Middle frontal gyrus (tissue), 1 donor: ENCODE measurements at regions not wholly inside any gene's neighbourhood (a gene's known extent, or its start where the extent isn't known, plus 50 kb on each side); places are given as distances from the start of the nearest gene placed in this dataset.
"Not testable (repeated sequence)": the region's sequence is repeated elsewhere in the genome, so short reads cannot be mapped to it uniquely, and the experiment has no call there.

Source experiments
- DNase-seq: peaks from one replicate; pipeline ENCODE4 v3.0.0-alpha.2; 2015; ENCODE audit warnings: low spot score; ENCODE audit errors: extremely low spot score

DNA sequence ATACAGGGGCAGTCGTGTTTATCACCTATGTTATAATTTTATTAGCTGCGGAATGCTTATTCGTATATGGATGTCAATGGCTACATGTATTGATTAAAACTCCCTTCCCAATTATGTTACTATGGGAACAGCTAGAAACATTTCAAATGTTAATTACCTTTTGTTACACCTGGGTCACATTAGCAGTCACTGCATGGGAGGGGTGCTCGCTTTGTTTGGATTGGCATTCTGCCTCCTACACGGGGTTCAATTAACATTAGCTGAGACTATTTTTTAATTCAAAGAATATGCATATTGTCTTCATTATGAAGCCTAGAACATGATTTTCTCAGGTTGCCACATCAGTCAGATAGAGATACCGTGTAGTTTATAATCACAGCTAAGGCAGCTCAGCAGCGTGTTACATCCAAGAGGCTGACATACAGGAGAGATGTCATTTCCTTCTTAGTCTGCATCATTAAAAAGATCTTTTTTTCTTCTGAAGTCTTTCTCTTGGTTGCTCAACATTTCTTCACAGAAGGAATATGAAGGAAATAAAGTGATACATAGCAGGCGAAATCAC lies 76.2 kb upstream of the RPS6KA2 start:
- DNase-seq: no peak

GRCh38 chr6:166701424-166701823 lies 74.4 kb upstream of the RPS6KA2 start:
- DNase-seq: not testable (repeated sequence)

- not testable (repeated sequence) for DNase-seq
These were observed 73.8 kb upstream of the RPS6KA2 start for GRCh38 chr6:166700871-166701270.

- no peak for DNase-seq
These were observed 70.1 kb upstream of the RPS6KA2 start for GRCh38 chr6:166697113-166697512.

DNA sequence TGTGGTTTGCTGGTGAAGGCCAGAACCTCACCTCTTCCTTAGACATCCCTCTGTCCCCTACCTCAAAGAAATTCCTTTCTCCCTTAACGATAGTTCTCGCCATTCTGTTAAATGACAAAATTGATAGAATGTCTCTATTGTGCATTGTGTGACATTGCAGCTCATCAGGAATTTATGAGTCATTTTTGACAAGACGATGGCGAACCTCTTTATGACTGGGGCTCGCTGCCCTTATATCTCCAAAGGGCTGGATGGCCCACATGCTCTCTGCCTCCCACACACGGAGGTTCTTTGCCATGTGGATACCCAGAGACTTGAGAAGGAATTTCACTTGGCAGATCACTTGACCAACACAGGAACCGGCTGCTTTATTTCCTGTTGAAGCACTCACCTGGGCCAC lies 66.8 kb upstream of the RPS6KA2 start:
- DNase-seq: no peak

DNA sequence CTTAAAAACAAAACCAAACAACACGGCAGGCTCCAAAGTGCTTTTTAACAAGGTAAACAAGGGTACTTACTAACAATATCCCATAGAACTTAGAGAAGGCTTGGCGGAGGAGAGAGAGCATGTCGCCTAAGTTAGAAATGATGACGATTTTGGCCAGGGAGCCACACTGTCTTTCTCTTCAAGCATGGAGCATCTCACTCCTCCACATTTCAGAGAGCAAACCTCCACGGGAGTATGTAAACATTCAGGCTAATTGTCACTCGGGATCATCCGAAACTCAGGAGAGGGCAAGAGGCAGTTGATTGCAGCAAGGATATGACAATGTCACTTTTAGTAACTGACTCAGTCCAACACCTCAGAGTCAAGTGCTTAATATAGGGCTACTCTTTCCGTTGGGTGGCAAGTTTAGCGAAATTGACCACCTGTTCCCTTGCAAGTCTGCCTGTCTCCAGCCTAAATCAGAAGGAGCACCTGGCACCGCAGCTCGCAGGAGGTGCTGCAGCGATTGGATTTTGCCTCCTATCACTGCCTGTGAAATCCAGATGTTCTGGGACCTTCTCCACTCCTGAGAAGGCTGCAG lies 65.8 kb upstream of the RPS6KA2 start:
- DNase-seq: no peak

DNA sequence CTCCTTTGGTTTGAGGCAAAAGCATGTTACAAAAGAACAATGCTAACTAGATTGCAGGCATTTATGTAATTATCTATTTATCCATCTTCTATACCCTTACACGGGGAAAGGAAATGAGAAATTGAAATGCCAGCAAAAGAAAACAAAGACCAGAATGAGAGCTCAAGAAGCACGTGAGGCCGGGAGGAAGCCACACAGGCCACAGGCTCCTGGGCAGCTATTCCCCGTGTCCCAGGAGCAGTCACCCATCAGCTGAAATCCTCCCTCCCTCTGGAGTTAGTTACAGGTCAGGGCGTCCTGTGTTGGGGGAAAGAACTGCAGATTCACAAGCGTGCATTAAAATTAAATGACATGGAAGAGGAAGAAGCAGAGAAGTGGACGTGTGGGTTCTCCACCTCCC lies 64.7 kb upstream of the RPS6KA2 start:
- no peak for DNase-seq

DNA sequence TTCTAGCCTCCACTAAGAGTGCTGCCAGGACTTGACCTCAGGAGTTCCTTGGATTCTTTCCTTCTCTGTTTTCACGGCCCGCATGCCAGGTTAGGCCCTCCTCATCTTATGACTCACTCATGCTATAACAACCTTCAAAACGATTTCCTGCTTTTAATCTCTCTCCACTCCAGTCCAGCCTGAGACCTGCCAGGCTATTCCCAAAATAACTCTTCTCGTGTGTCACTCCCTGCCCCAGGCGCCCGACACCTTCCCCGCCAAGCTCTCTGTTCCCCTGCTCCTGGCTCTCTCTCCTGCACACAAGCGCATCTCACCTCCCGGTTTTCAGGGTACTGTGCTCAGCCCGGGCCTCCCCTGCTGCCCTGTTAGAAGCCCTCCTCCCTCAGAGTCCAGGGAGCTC lies 64.1 kb upstream of the RPS6KA2 start:
- DNase-seq: no peak

DNA sequence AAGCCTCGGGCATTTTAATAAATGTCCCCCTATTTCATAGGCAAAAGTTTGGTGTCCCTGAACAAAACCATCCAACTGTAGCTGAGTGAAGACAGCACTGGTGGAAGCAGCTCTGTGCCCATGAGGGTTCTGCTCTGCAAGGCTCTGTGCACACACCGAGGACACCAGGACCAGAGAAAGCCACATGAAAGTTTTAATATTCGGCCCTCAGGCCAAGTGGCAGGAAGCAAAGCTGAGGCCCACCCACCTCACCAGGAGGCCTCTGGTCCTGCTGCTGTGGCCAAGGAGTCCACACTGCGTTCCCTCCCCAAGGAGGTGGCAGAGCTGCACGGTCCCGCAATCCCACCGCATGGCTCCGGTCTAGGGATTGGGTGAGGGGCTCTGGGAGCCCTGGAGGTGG lies 62.6 kb upstream of the RPS6KA2 start:
- DNase-seq: no peak

DNA sequence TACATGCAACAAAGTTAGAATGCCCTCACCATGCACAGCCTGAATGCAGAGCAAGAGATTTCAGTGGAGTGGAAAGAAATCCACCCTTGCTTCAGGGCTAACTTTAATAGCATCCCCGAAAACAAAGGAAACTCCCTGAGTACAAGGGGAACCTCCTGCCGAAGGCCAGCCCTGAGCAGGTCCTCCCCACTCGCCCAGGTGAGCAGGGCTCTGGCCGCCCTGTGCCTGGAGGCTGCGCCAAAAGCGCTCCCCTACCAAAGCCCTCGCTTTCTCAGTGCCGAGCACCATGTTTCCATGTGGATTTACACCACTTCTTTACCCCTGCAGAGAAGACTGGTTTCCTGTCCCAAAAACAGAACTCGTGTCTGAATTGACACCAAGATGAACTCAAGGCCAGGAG lies 61.9 kb upstream of the RPS6KA2 start:
- DNase-seq: no peak

- no peak for DNase-seq
These were observed 60.8 kb upstream of the RPS6KA2 start for GRCh38 chr6:166687879-166688205.

DNA sequence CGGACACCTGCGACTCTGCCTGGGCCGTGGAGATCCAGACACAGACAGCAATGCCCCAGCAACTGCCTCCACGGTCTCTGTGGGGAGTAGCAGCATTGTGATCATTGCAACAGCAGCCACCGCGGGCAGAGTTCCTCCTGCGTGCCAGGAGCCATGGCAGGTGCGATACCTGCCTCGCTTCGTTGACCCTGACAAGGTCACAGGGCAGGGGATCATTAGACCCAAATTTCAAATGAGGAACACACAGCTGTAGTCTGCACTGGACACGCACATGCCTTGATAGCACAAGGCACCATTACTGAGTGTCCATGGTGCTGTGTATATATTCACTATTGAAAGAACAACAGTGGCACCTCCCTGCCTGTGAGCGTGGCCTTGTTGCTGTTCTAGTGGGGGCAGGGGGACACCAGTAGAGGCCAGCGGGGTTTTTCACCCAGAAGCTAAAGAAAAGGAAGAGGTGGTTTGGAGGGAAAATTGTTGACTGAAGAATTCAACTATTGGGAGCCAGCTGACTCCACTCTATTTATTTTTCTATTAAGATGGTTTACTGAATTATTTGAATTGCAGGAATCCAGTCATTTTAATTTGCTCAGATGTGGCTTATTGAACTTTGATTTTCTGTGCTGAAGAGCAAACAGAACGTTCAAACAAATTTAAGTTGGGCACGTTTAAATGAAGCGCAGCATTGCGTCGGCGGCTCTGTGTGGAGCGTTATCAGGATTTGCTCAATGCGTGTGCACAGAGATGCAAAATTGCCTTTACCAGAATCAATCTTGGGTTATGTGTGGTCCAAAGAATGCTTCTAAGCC lies 60.2 kb upstream of the RPS6KA2 start:
- DNase-seq: no peak

DNA sequence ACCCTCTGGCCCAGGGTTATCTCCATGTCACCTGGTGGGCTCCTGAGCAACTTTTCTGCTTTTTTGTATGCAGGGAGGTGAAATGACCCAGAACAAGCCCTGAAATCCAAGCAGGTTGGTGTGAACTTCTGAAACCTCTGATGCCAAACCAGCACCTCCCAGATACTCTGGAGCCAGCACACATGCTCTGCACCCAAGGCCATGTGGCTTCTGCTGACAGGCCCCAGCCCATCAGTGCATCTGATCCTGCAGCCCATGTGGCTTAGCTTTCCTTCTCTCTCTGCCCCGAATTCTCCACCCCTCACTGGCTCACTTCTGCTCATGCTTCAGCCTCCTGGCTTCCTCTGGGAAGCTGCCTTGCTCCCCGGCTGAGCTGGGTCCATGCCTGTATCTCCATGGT lies 59.3 kb upstream of the RPS6KA2 start:
- DNase-seq: no peak

- no peak for DNase-seq
These were observed 57.8 kb upstream of the RPS6KA2 start for GRCh38 chr6:166684866-166685265.

DNA sequence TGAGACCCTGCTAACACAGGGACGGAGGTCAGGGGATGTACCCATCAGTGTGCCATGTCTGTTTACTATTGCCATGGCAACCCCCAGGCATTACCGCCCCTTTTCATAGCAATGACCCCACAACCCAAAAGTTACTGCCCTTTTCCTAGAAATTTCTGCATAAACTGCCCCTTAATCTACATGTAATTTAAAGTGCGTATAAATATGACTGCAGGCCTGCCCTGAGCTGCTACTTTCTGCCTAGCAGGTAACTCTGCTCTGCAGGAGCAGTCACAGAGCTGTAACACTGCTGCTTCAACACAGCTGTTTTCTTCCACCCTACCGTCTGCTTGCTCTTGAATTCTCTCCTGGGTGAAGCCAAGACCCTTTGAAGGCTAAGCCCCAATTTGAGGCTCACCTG lies 57.1 kb upstream of the RPS6KA2 start:
- DNase-seq: no peak

GRCh38 chr6:166683477-166683876 lies 56.4 kb upstream of the RPS6KA2 start:
- DNase-seq: no peak

DNA sequence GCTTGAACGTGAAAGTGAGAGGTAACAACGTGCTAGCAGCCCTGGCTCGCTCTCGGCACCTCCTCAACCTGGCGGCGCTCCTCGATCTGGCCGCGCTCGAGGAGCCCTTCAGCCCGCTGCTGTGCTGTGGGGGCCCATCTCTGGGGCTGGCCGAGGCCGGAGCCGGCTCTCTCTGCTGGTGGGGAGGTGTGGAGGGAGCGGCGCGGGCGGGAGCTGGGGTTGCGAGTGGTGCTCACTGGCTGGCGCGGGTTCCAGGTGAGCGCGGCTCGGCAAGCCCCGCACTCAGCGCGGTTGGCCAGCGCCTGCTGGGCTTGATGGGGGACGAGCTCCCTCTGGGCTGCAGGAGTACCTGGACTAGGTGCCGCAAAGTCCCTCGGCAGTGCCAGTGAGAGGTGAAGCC lies 52.5 kb upstream of the RPS6KA2 start:
- DNase-seq: no peak

- DNase-seq: no peak
These were observed 51.4 kb upstream of the RPS6KA2 start for GRCh38 chr6:166678426-166678825.

DNA sequence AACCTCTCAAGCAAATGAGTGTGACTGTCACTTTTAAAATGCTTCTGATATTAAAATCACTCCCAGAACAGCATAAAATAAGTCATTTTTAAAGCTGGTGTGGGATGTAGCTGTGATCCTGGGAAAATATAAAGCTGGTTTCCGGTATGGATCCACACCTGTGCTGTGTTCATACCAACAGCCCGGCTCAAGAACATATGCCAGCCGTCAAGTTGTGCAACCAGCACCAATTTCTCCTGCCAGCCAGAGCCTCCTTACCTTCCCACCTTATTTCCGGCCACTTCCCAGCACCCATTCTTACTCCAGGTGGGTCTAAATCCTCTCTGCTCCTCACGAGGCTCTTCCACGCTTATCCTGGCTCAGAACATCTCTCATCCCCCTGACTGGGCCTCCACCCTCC lies 50.9 kb upstream of the RPS6KA2 start:
- no peak for DNase-seq
